Embryonic facial prominence (tissue), 1 donor: ENCODE measurements at regions not wholly inside any gene's neighbourhood (a gene's known extent, or its start where the extent isn't known, plus 50 kb on each side); places are given as distances from the start of the nearest gene placed in this dataset.
"Not testable (repeated sequence)": the region's sequence is repeated elsewhere in the genome, so short reads cannot be mapped to it uniquely, and the experiment has no call there.

ENCODE experiments used
- DNase-seq: peaks from one replicate; pipeline ENCODE4 v3.0.0-alpha.2; 2016; ENCODE audit errors: extremely low spot score

- no peak for DNase-seq
Observed at GRCh38 chr13:84749126-84749525, 866.9 kb upstream of the SLITRK1 start.

GRCh38 chr13:84745051-84745551, 862.8 kb upstream of the SLITRK1 start:
- DNase-seq, result no peak

- no peak for DNase-seq
Observed at GRCh38 chr13:84744203-84744602, 861.9 kb upstream of the SLITRK1 start.

- DNase-seq, result no peak
Observed at GRCh38 chr13:84741253-84741652, 859.0 kb upstream of the SLITRK1 start.

GRCh38 chr13:84739021-84739420, 856.7 kb upstream of the SLITRK1 start:
- DNase-seq, result no peak

- DNase-seq, result no peak
Observed at GRCh38 chr13:84737661-84738060, 855.4 kb upstream of the SLITRK1 start.

GRCh38 chr13:84730376-84730775, 848.1 kb upstream of the SLITRK1 start:
- DNase-seq, result no peak

- DNase-seq, result no peak
Observed at GRCh38 chr13:84705982-84706710, 823.9 kb upstream of the SLITRK1 start.

- DNase-seq, result no peak
Observed at GRCh38 chr13:84702174-84702573, 819.9 kb upstream of the SLITRK1 start.

GRCh38 chr13:84697591-84697990, 815.3 kb upstream of the SLITRK1 start:
- DNase-seq, result not testable (repeated sequence)

- no peak for DNase-seq
Observed at GRCh38 chr13:84686973-84687372, 804.7 kb upstream of the SLITRK1 start.

- DNase-seq, result no peak
Observed at GRCh38 chr13:84686458-84686857, 804.2 kb upstream of the SLITRK1 start.

GRCh38 chr13:84684804-84685203, 802.5 kb upstream of the SLITRK1 start:
- no peak for DNase-seq

- no peak for DNase-seq
Observed at GRCh38 chr13:84684048-84684662, 801.9 kb upstream of the SLITRK1 start.

GRCh38 chr13:84683448-84683847, 801.2 kb upstream of the SLITRK1 start:
- DNase-seq, result no peak

GRCh38 chr13:84677836-84678235, 795.6 kb upstream of the SLITRK1 start:
- no peak for DNase-seq

- no peak for DNase-seq
Observed at GRCh38 chr13:84672616-84673015, 790.3 kb upstream of the SLITRK1 start.

GRCh38 chr13:84670245-84670644, 788.0 kb upstream of the SLITRK1 start:
- no peak for DNase-seq

- DNase-seq, result no peak
Observed at GRCh38 chr13:84668637-84669036, 786.4 kb upstream of the SLITRK1 start.

GRCh38 chr13:84662491-84662890, 780.2 kb upstream of the SLITRK1 start:
- no peak for DNase-seq

GRCh38 chr13:84661718-84662117, 779.4 kb upstream of the SLITRK1 start:
- DNase-seq, result no peak

- DNase-seq, result no peak
Observed at GRCh38 chr13:84659359-84659661, 777.0 kb upstream of the SLITRK1 start.

GRCh38 chr13:84658491-84659358, 776.5 kb upstream of the SLITRK1 start:
- no peak for DNase-seq
